Common myeloid progenitor, CD34-positive (primary cell): ENCODE measurements at regions not wholly inside any gene's neighbourhood (a gene's known extent, or its start where the extent isn't known, plus 50 kb on each side); places are given as distances from the start of the nearest gene placed in this dataset.

Source experiments
- CTCF ChIA-PET: fragments of 350-600 bp; sonication (Branson Sonifier 250); formaldehyde crosslinking; loops from one replicate; lab custom pipeline; 2021; ENCODE audit warnings: antibody characterized with exemption; lab: Charles Lee
- POLR2A ChIA-PET: fragments of 350-600 bp; sonication (Branson Sonifier 250); formaldehyde crosslinking; loops from one replicate; lab custom pipeline; 2021; ENCODE audit warnings: antibody characterized with exemption; lab: Charles Lee
- DNase-seq, 3 donors: peaks; one replicate each; pipeline versions ENCODE4 v3.0.0 to v3.0.0-alpha.2; 2013
- H3K27ac ChIP-seq, 2 experiments: 1 replicate in 1 of 2; 2 replicates in 1 of 2; pipeline ENCODE4 v1.7.0; 2013; ENCODE audit warnings: inconsistent platforms in 2 of 2, low read length in 2 of 2, mild to moderate bottlenecking in 2 of 2, low read depth in 1 of 2, moderate library complexity in 1 of 2; ENCODE audit not compliant: severe bottlenecking in 2 of 2, insufficient read depth in 1 of 2, poor library complexity in 1 of 2
- H3K27me3 ChIP-seq, 5 experiments: replicated peaks in 2 of 5; 1 replicate in 3 of 5; 2 replicates in 2 of 5; pipeline versions ENCODE4 v1.6.1 to v1.7.0; 2013; ENCODE audit warnings: low read length in 4 of 5, mild to moderate bottlenecking in 2 of 5, moderate library complexity in 2 of 5, inconsistent platforms in 1 of 5; ENCODE audit not compliant: insufficient read depth in 5 of 5, control insufficient read depth in 4 of 5
- H3K36me3 ChIP-seq, 4 experiments: 1 replicate in 2 of 4; 2 replicates in 2 of 4; pipeline versions ENCODE4 v1.6.1 to v1.7.0; 2013; ENCODE audit warnings: low read length in 3 of 4, control low read depth in 1 of 4, mild to moderate bottlenecking in 1 of 4; ENCODE audit not compliant: control insufficient read depth in 4 of 4, insufficient read depth in 4 of 4
- H3K4me1 ChIP-seq, 4 experiments: 1 replicate in 3 of 4; 2 replicates in 1 of 4; pipeline versions ENCODE4 v1.6.1 to v1.7.1; 2013; ENCODE audit warnings: low read length in 3 of 4, mild to moderate bottlenecking in 3 of 4, control low read depth in 1 of 4, inconsistent platforms in 1 of 4, moderate library complexity in 1 of 4; ENCODE audit not compliant: control insufficient read depth in 4 of 4, insufficient read depth in 4 of 4; ENCODE audit errors: control extremely low read depth in 1 of 4
- H3K4me3 ChIP-seq, 7 experiments: 1 replicate in 4 of 7; 2 replicates in 3 of 7; pipeline versions ENCODE4 v1.5.1 to v1.7.0; 2013; ENCODE audit warnings: mild to moderate bottlenecking in 7 of 7, low read length in 6 of 7, moderate library complexity in 6 of 7, inconsistent platforms in 2 of 7, low read depth in 2 of 7, control low read depth in 1 of 7; ENCODE audit not compliant: insufficient read depth in 4 of 7, control insufficient read depth in 1 of 7; ENCODE audit errors: extremely low read depth in 1 of 7
- H3K9me3 ChIP-seq, 5 experiments: 1 replicate in 4 of 5; 2 replicates in 1 of 5; pipeline versions ENCODE4 v1.6.1 to v1.7.1; 2013; ENCODE audit warnings: low read length in 4 of 5, mild to moderate bottlenecking in 2 of 5, inconsistent platforms in 1 of 5, low read depth in 1 of 5, moderate library complexity in 1 of 5; ENCODE audit not compliant: control insufficient read depth in 4 of 5, insufficient read depth in 2 of 5; ENCODE audit errors: control extremely low read depth in 1 of 5
- WGBS: methylation state at CpG from one replicate; pipeline ENCODE4 v1.1.5; 2013; ENCODE audit not compliant: insufficient coverage; 5-methylcytosine and 5-hydroxymethylcytosine counted together

GRCh38 chr6:127013865-127014264, 104.6 kb upstream of the RSPO3 start:
- Histone ChIP-seq H3K4me1 (no peaks in the 10 kb centered on the region), H3K9me3 (no peaks in the 10 kb centered on the region), H3K36me3 (no peaks in the 10 kb centered on the region), H3K27ac (no peak overlapping the region), H3K4me3 (no peak overlapping the region), H3K27me3 (no peaks in the 10 kb centered on the region)
- no peak for DNase-seq
- ChIA-PET CTCF (no interaction called here), POLR2A (no interaction called here)
- WGBS = no CpG with 5 or more reads among the region's 3 CpGs

- POLR2A ChIA-PET = no interaction called here
- no peak for DNase-seq
- Histone ChIP-seq H3K27ac (no peak overlapping the region), H3K36me3 (no peaks in the 10 kb centered on the region), H3K4me3 (no peak overlapping the region), H3K4me1 (no peaks in the 10 kb centered on the region), H3K27me3 (no peaks in the 10 kb centered on the region), H3K9me3 (no peaks in the 10 kb centered on the region)
- CTCF ChIA-PET = no interaction called here
These were observed 102.6 kb upstream of the RSPO3 start for GRCh38 chr6:127015858-127016257.

GRCh38 chr6:127019828-127020227, 98.6 kb upstream of the RSPO3 start:
- Histone ChIP-seq H3K4me3 (no peak overlapping the region), H3K4me1 (no peaks in the 10 kb centered on the region), H3K9me3 (no peaks in the 10 kb centered on the region), H3K27ac (no peak overlapping the region), H3K36me3 (no peaks in the 10 kb centered on the region), H3K27me3 (no peaks in the 10 kb centered on the region)
- no peak for DNase-seq
- POLR2A ChIA-PET = no interaction called here
- 100% methylated on average over 1 of the region's 1 CpG for WGBS
- CTCF ChIA-PET = no interaction called here

GRCh38 chr6:127022302-127022701, 96.2 kb upstream of the RSPO3 start:
- Histone ChIP-seq H3K9me3 (no peaks in the 10 kb centered on the region), H3K27ac (no peak overlapping the region), H3K27me3 (no peaks in the 10 kb centered on the region), H3K36me3 (no peaks in the 10 kb centered on the region), H3K4me1 (no peaks in the 10 kb centered on the region), H3K4me3 (no peak overlapping the region)
- DNase-seq = no peak
- POLR2A ChIA-PET = no interaction called here
- CTCF ChIA-PET = no interaction called here
- 76% methylated on average over 4 of the region's 7 CpGs for WGBS

- H3K27ac ChIP-seq = no peak overlapping the region
- H3K9me3 ChIP-seq = no peaks in the 10 kb centered on the region
- ChIA-PET POLR2A (interaction anchor here (0.6 kb wide), 1 partner anchor 16 kb away, joined by 3 read pairs; no protein-coding TSS in a partner anchor), CTCF (no interaction called here)
- no peaks in the 10 kb centered on the region for H3K4me1 ChIP-seq
- H3K4me3 ChIP-seq = no peak overlapping the region
- no peaks in the 10 kb centered on the region for H3K36me3 ChIP-seq
- DNase-seq = no peak
- H3K27me3 ChIP-seq = no peaks in the 10 kb centered on the region
- 100% methylated on average over 1 of the region's 1 CpG for WGBS
These were observed 95.3 kb upstream of the RSPO3 start for GRCh38 chr6:127023001-127023778.

GRCh38 chr6:127026247-127026646, 92.2 kb upstream of the RSPO3 start:
- WGBS = no CpG with 5 or more reads among the region's 1 CpG
- Histone ChIP-seq H3K27me3 (no peaks in the 10 kb centered on the region), H3K4me3 (no peak overlapping the region), H3K9me3 (peaks cover 0 to 1% (median 0%) of the 10 kb centered on the region in 5 experiments), H3K4me1 (no peaks in the 10 kb centered on the region), H3K36me3 (no peaks in the 10 kb centered on the region), H3K27ac (no peak overlapping the region)
- DNase-seq = no peak
- ChIA-PET POLR2A (no interaction called here), CTCF (no interaction called here)

GRCh38 chr6:127030111-127030510, 88.4 kb upstream of the RSPO3 start:
- ChIA-PET POLR2A (no interaction called here), CTCF (no interaction called here)
- DNase-seq = no peak
- no peaks in the 10 kb centered on the region for H3K27me3 ChIP-seq
- no peak overlapping the region for H3K4me3 ChIP-seq
- no peak overlapping the region for H3K27ac ChIP-seq
- H3K4me1 ChIP-seq = no peaks in the 10 kb centered on the region
- peaks cover 0 to 1% (median 0%) of the 10 kb centered on the region in 5 experiments for H3K9me3 ChIP-seq
- no peaks in the 10 kb centered on the region for H3K36me3 ChIP-seq
